ENCODE measurements at regions not wholly inside any gene's neighbourhood (a gene's known extent, or its start where the extent isn't known, plus 50 kb on each side); places are given as distances from the start of the nearest gene placed in this dataset.

DNA sequence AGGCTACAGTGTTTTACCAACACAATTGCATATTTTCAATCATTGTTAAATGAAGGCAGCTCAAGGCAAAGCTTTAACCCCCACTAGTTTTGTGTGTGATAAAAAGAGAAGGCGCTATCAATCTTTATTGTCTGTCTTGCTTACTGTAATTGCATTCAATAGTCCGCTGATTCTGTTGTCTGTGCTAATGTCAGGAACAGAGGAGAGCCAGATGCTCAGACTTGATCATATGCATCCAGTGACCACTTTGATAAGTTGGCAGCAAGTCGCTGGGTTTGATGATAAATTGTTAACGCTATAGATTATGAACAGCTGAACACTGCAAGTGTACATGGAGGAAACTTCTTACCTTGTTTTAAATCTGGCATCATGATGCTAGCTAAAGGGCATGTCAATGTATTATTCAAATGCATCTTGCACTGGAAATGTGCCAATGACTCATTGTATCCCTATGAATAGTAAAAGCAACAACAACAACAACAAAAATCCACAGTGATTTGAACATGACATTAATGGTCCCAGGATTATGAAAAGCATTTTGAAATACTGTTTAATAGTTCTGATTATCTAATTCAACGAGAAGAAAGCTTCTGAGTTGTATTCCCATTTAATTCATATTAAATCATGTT lies 423.5 kb upstream of the FANCL start:
- DNase-seq, result no peak

DNA sequence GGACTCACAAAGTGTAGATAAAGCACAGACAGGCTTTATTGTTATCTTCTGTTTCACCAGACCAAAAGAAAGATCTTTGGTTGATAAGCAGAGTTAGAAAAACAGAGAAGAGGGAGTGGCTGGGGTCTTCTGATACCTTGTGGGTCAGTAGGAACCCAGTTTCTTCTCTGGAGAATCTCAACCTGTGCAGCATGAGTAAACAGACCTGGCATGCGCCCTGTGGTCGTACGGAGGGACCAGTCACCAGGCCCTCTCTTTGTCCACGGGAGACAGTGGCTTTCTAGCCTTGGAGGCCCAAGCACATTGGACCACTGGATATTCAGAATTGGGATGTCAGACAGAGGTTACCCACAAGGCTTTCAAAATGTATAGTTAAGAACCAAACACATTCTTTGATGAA lies 418.9 kb upstream of the FANCL start:
- no peak for DNase-seq

DNA sequence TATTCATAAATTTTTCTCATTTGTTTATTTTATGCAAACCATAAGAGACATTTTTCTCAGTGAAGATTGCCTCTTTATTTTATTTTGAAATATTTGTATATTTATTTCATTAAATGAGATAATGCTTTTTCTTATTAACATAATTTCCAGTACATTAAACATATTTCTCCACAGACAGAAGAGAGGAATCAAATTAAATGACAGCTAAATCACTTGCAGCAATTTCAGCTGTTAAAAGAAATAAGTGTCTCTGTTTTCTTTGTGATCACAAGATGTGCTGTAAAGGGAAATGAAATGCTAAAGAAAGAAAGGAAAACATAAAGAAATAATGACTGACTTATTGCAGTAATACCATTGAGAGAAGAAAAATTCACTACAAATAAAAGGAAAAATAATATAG lies 414.0 kb upstream of the FANCL start:
- no peak for DNase-seq

DNA sequence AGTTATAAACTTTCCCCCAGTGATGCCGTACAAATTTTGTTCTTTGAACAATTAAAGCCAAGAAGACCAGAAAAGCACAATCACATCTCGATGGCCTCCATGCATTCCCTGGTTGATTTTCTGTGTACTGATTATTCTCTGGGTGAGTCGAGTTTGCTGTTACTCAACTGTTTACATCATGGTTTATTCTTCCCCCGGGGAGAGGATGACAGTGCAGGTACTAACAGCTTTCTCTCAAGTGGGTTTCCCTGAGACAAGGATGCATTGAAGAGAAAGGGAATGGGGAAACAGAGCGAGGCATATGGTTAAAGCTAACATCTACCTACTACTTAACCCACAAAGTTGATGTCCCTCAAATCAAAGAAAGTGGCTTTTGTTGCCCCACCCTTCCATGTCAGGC lies 410.8 kb upstream of the FANCL start:
- no peak for DNase-seq

GRCh38 chr2:58650781-58651180 lies 409.7 kb upstream of the FANCL start:
- no peak for DNase-seq

DNA sequence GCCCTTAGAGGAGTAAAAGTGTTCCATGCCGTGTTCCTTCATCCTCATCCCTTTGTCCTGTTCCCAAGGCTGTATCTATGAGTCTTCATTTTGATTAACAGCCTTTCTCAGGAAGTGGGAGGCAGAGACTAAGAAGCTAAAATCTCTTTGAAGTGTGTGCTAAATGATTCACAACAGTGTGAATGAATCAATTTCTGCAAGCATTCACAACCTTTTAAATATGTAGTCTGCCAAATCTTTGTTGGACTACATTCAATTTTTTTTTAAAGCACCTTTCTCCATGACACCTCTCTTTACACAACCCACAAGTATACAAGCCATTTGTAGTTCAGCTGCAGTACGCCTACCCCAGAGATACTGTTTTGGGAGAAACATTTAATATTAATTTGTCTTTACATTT lies 408.6 kb upstream of the FANCL start:
- no peak for DNase-seq

GRCh38 chr2:58645017-58645416 lies 403.9 kb upstream of the FANCL start:
- no peak for DNase-seq

DNA sequence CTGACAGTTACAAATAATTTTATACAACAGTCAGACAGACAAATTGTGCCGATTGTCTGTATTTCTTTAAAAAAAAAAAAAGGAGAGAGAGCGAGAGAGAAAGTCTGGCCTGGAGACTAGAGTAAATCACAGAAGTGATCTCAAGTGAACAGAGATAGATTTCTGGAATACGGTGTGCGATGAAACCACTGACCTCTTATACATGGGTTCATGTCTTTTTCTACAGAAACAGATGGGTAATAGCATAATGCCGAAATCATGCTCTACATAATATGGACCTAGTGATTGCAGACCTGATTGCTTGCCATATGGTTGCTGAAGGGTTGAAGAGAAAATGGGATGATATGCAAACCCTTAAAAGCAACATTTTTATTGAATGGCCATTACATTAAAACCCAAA lies 403.3 kb upstream of the FANCL start:
- no peak for DNase-seq

DNA sequence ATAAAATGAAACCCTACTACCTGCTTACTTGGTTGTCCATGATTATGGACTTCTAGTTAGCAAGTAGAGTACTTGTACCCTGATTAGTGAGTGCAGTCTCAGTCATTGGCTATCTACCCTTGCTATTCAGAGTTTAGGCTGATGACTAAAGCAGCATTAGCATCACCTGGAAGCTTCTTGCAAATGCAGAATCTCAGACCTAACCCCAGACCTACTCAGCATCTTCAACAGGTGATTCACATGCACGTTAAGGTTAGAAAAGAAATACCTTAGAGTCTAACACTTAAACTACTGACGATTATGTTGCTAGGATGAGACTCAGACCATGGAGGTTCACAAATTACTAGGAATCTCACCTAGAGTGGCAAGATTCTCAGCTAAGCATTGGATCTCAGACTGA lies 399.9 kb upstream of the FANCL start:
- no peak for DNase-seq

GRCh38 chr2:58640042-58640441 lies 398.9 kb upstream of the FANCL start:
- no peak for DNase-seq

GRCh38 chr2:58638256-58638805 lies 397.2 kb upstream of the FANCL start:
- DNase-seq, result no peak

GRCh38 chr2:58636872-58637271 lies 395.7 kb upstream of the FANCL start:
- DNase-seq, result no peak

DNA sequence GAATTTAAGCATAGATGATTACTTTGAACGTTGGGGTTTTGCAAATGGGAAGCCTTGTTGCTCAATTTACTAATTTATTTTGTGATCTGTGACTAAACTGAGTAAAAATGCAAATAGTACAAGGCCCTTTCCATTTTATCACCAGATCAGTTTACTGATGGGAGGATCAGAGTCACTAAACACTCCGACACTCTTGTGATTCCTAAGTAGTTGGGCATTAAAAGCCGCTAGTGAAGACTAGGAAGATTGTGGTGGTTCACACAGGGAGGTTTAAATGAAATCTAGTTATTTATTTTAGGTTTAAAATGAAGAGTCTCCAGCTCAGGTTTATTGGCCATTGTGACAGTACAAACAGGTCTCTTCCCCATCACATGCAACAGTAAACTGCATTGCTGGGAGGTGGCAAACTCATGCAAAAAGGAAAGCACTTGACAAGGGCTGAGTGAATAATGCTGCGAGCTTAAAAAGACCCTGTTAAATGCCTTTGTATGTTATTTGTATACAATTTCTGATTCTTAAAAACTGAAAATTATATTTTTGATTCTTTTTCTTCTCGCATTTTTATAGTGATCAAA lies 394.8 kb upstream of the FANCL start:
- DNase-seq, result no peak

GRCh38 chr2:58634653-58635370 lies 393.7 kb upstream of the FANCL start:
- no peak for DNase-seq

GRCh38 chr2:58633613-58634365 lies 392.7 kb upstream of the FANCL start:
- DNase-seq, result no peak

DNA sequence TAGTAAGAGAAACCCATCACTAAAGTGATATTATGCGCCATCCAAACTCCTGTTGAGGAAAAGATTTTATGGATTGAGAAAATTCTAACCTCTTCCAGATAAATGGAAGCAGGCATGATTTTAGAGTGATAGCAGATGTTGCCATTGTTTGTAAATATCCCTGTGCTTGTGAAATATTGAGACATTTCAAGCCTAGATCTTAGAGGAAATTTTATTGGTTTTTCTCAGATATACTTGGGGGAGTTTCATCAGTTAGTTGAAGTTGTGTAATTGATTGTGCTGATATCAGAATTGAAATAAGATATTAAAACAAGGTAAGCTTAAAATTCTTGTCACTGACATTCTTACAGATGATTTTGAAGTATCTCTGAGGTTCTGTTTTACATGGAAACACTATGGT lies 390.9 kb upstream of the FANCL start:
- DNase-seq, result no peak

DNA sequence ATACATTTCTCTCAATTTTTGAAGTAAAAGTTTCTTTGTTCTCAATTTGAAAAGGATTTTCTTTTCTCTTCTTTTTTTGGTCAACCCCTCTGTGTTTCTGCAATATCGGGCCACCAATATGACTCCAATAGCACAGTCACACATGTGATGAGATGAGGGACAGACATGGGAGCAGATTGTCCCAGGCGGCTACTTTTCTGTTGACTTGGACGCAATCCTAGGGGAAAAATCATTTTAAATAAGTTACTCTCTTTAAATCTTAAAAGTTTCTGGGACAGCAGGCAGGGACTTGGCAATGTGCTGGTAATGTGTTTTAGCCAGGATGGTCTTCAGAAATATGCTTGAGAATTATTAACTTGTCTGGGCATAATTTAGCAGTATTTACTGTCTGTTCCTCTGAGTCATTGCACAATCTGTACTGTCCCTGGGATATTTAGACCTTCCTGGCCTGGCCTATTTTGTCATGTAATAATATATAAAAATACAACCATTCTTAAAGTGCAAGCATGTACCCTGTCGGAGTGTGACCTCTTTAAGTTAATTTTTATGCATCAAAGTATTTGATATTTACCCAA lies 388.5 kb upstream of the FANCL start:
- DNase-seq, result no peak

- no peak for DNase-seq
Observed at GRCh38 chr2:58620896-58621295, 379.8 kb upstream of the FANCL start.

GRCh38 chr2:58620093-58620492 lies 379.0 kb upstream of the FANCL start:
- DNase-seq, result no peak

GRCh38 chr2:58616961-58617360 lies 375.8 kb upstream of the FANCL start:
- no peak for DNase-seq

DNA sequence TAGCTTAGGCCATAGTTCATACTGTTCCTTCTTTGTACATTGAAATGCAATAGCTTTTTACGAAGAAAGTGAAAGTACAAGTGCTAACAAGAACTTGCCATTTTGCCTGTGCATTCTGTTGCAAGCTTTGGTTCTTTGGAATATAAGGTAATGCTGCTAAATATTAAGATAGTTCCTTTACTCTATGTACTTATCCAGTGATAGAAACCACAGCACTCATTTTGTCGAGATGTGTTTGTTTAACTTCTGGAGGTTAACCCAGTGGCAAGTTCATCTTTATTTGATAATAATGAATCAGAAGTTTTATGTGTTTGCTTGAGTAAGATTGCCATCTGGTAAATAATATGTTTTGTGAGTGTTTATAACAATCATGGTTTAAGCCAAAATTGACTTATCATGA lies 373.1 kb upstream of the FANCL start:
- DNase-seq, result no peak

DNA sequence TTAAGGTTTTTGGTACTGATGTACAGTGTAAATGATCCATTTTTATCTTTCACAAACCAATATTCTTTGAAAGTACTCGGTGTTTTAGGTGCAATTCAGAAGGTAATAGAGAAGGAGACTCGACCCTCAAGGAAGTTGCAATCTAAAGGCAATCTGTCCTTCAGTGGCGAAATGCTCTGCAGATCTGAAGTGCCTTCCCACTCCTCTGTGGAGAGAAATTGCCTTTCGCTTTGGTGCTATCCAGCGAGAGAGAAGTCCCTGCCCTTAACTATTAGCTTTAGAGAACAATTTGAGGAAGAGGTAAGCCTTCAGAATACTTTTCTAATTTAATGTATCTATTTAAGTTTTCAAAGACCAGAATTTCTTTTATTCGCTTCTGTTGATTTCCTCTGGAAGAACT lies 371.8 kb upstream of the FANCL start:
- no peak for DNase-seq

GRCh38 chr2:58609326-58609725 lies 368.2 kb upstream of the FANCL start:
- no peak for DNase-seq

All from CD4-positive, alpha-beta T cell treated with Interleukin-12 subunit alpha and Interleukin-12 subunit beta, for 1 hour (primary cell).